CD4-positive, alpha-beta memory T cell (primary cell): ENCODE measurements at regions not wholly inside any gene's neighbourhood (a gene's known extent, or its start where the extent isn't known, plus 50 kb on each side); places are given as distances from the start of the nearest gene placed in this dataset.

Experiments used
- CTCF ChIA-PET: fragments of 350-600 bp; sonication (Branson Sonifier 250); formaldehyde crosslinking; loops from one replicate; lab custom pipeline; 2021; ENCODE audit warnings: inconsistent platforms; ENCODE audit not compliant: partially characterized antibody; lab: Charles Lee
- POLR2A ChIA-PET: fragments of 350-600 bp; sonication (Branson Sonifier 250); formaldehyde crosslinking; loops from one replicate; lab custom pipeline; 2021; ENCODE audit not compliant: partially characterized antibody; lab: Charles Lee
- DNase-seq, 5 donors: peaks; one replicate each; pipeline versions ENCODE4 v3.0.0 to v3.0.0-alpha.2; 2020 to 2022; ENCODE audit warnings: mixed read lengths in 1 of 5
- H3K27ac ChIP-seq: one replicate; pipeline ENCODE4 v1.7.0; 2013; ENCODE audit warnings: low read depth, low read length
- H3K27me3 ChIP-seq: 2 replicates; pipeline ENCODE4 v1.7.0; 2013; ENCODE audit warnings: mild to moderate bottlenecking, low read length, moderate library complexity; ENCODE audit not compliant: insufficient read depth
- H3K36me3 ChIP-seq: 2 replicates; pipeline ENCODE4 v1.7.0; 2013; ENCODE audit warnings: mild to moderate bottlenecking, low read length, moderate library complexity; ENCODE audit not compliant: insufficient read depth
- H3K4me1 ChIP-seq: 2 replicates; pipeline ENCODE4 v1.7.0; 2013; ENCODE audit warnings: mild to moderate bottlenecking, low read length, moderate library complexity; ENCODE audit not compliant: insufficient read depth
- H3K4me3 ChIP-seq, 2 donors: one replicate each; pipeline ENCODE4 v1.7.0; 2013; ENCODE audit warnings: low read length in 2 of 2, mild to moderate bottlenecking in 1 of 2
- H3K9me3 ChIP-seq, 2 donors: one replicate each; pipeline ENCODE4 v1.7.0; 2013; ENCODE audit warnings: low read length in 2 of 2, control low read depth in 1 of 2; ENCODE audit not compliant: control insufficient read depth in 1 of 2
- H3K27ac Mint-ChIP-seq, 7 donors: one replicate each; pipeline ENCODE4 v1.8.0; 2020 to 2021; ENCODE audit warnings: mixed read lengths in 7 of 7, mild to moderate bottlenecking in 6 of 7, inconsistent platforms in 3 of 7, moderate library complexity in 3 of 7
- H3K27me3 Mint-ChIP-seq, 2 donors: one replicate each; pipeline ENCODE4 v1.8.0; 2020 to 2021; ENCODE audit warnings: mixed read lengths in 2 of 2
- H3K36me3 Mint-ChIP-seq, 2 donors: one replicate each; pipeline ENCODE4 v1.8.0; 2020 to 2021; ENCODE audit warnings: mixed read lengths in 2 of 2, inconsistent platforms in 1 of 2, mild to moderate bottlenecking in 1 of 2
- H3K4me1 Mint-ChIP-seq, 4 donors: one replicate each; pipeline ENCODE4 v1.8.0; 2020 to 2021; ENCODE audit warnings: mixed read lengths in 4 of 4, mild to moderate bottlenecking in 1 of 4
- H3K4me3 Mint-ChIP-seq, 8 donors: one replicate each; pipeline ENCODE4 v1.8.0; 2020 to 2021; ENCODE audit warnings: mixed read lengths in 8 of 8, mild to moderate bottlenecking in 7 of 8, moderate library complexity in 6 of 8, inconsistent platforms in 3 of 8
- H3K9me3 Mint-ChIP-seq, 8 donors: one replicate each; pipeline ENCODE4 v1.8.0; 2020 to 2021; ENCODE audit warnings: mixed read lengths in 8 of 8, mild to moderate bottlenecking in 5 of 8, inconsistent platforms in 3 of 8, moderate library complexity in 1 of 8
- intact Hi-C: fragments of 100-400 bp; cut with micrococcal nuclease; formaldehyde crosslinking; loops from one replicate; pipeline ENCODE4 v1.15.1; 2023

DNA sequence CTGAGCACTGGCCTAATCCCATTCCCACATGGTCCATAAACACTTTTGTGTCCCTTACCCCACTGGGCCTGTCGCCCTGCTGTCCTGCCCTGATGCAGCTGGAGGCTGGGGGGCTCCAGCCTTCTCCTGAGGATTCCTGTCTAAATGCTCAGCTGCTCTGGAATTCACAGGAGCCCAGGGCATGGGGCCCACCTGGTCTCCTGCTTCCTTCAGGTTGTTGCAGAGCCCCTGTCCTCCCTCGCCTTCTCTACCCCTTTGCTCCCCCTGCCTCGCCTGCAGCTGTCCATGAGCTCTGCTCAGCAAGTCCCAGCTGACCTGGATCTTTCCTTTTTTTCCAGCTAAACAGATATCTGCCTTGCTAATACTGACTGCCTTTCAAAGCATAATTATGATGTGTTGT, 286.9 kb downstream of the XXYLT1 start:
- Mint-ChIP-seq H3K9me3 (peaks cover 0 to 27% (median 8%) of the 10 kb centered on the region in 8 donors), H3K27ac (no peak overlapping the region), H3K4me3 (no peak overlapping the region), H3K36me3 (no peaks in the 10 kb centered on the region), H3K4me1 (peaks cover 0 to 3% (median 0%) of the 10 kb centered on the region in 4 donors), H3K27me3 (peaks cover 7 to 14% of the 10 kb centered on the region in 2 donors)
- Histone ChIP-seq H3K4me1 (no peaks in the 10 kb centered on the region), H3K36me3 (no peaks in the 10 kb centered on the region), H3K27ac (no peak overlapping the region), H3K27me3 (no peaks in the 10 kb centered on the region), H3K4me3 (no peak overlapping the region), H3K9me3 (no peaks in the 10 kb centered on the region)
- ChIA-PET POLR2A (no interaction called here), CTCF (no interaction called here)
- intact Hi-C loops = no loop called here
- no peak for DNase-seq

DNA sequence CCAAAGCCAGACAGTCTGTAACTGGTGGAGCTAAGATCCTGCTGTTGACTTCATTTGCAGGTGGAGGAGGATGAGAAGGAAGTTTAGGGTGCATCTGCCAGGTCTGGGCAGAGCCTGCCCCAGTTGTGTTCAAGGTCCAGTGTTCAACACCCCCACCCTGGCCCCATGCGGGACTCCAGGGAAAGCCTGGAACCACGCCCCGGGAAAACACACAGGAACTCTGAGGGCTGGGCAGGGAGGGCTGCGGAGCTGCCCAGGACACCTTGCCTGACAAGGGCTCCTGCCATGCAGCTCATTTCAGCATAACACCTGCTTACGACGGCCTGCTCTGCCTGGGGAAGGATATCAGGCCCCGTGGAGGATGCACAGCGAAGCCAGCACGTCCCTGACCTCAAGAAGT, 286.3 kb downstream of the XXYLT1 start:
- H3K27me3 Mint-ChIP-seq = peaks cover 7 to 14% of the 10 kb centered on the region in 2 donors
- no peak overlapping the region for H3K27ac Mint-ChIP-seq
- no peak for DNase-seq
- no peak overlapping the region for H3K4me3 ChIP-seq
- H3K27me3 ChIP-seq = no peaks in the 10 kb centered on the region
- CTCF ChIA-PET = no interaction called here
- no peaks in the 10 kb centered on the region for H3K36me3 Mint-ChIP-seq
- no peak overlapping the region for H3K27ac ChIP-seq
- H3K4me1 Mint-ChIP-seq = peaks cover 0 to 3% (median 0%) of the 10 kb centered on the region in 4 donors
- no peaks in the 10 kb centered on the region for H3K9me3 ChIP-seq
- no peaks in the 10 kb centered on the region for H3K36me3 ChIP-seq
- intact Hi-C loops = no loop called here
- peaks cover 0 to 27% (median 8%) of the 10 kb centered on the region in 8 donors for H3K9me3 Mint-ChIP-seq
- POLR2A ChIA-PET = no interaction called here
- H3K4me1 ChIP-seq = no peaks in the 10 kb centered on the region
- no peak overlapping the region for H3K4me3 Mint-ChIP-seq

DNA sequence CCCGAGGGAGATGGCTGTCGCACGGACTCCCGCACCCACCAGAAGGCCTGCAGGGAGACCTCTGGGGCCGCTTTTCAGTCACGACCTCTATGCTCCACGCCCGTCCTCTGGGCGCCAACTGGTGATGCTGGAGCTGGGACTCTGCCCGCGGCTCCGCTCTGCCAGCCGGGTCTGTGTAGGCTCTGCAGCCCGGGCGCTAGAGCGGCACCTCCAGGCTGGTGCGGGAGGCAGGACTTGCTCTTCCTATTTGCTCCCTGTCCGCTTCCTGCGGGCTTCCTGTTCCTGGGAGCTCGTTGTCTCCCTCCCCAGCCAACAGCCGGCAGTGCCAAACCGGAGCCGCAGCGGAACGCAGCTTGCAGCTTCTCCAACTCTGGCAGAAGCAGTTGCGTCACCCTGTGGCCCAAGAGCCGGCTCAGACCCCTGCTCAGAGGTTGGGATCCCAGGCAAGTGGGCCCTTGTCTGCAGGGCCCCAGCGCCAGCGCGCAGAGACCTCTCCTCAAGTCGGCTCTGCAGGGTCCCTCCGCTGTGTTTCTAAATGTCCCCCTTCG, 285.9 kb downstream of the XXYLT1 start:
- peaks cover 0 to 3% (median 0%) of the 10 kb centered on the region in 4 donors for H3K4me1 Mint-ChIP-seq
- no peak overlapping the region for H3K4me3 Mint-ChIP-seq
- H3K27ac Mint-ChIP-seq = no peak overlapping the region
- no peaks in the 10 kb centered on the region for H3K36me3 Mint-ChIP-seq
- peaks cover 0 to 27% (median 8%) of the 10 kb centered on the region in 8 donors for H3K9me3 Mint-ChIP-seq
- intact Hi-C loops = no loop called here
- no peaks in the 10 kb centered on the region for H3K36me3 ChIP-seq
- no peaks in the 10 kb centered on the region for H3K27me3 ChIP-seq
- no peaks in the 10 kb centered on the region for H3K4me1 ChIP-seq
- no peak overlapping the region for H3K4me3 ChIP-seq
- H3K9me3 ChIP-seq = no peaks in the 10 kb centered on the region
- ChIA-PET CTCF (no interaction called here), POLR2A (no interaction called here)
- DNase-seq = no peak
- H3K27ac ChIP-seq = no peak overlapping the region
- peaks cover 7 to 14% of the 10 kb centered on the region in 2 donors for H3K27me3 Mint-ChIP-seq

DNA sequence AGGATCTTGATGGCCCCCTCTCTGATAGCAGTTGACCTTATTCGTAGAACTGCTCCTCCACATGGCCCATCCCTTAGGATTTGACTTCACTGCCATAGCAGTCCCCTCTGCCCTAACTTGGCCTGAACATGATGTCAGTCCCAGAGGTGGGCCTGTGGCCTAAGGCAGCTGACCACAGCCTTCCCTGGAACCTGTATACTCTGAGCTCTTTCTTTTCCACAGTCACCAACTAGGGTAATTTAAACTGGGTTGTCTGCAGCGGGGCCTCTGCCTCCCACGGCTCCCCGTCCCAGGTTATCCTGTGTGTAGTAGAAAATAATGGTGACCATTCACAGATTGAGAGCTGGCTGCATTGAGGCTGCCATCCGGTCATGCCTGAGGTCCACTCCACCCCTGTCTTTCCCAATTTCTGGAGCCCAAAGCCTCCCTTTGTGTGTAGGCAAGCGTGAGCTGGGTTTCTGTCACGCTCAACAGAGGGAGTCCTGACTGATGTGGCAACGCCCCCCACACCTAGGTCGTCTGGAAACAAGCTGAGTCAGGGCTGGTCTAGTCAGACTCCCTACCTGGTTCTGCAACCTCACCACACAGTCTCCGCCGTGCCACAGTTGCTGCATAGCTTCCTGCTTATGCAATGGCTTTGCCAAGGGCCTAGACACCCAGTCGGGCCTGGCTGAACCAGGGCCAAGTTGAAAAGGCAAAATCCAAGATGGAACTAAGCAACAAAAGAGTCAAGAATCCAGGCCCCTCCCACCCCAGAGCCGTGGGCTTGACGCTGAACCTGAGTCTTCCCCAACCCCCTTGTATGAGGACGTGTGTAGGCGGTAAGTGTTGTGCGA, 284.5 kb downstream of the XXYLT1 start:
- H3K4me1 Mint-ChIP-seq = peaks cover 0 to 3% (median 0%) of the 10 kb centered on the region in 4 donors
- no peak overlapping the region for H3K27ac ChIP-seq
- CTCF ChIA-PET = interaction anchor here (1.1 kb wide), 1 partner anchor 10 kb away, joined by 4 read pairs; no protein-coding TSS in a partner anchor
- no peaks in the 10 kb centered on the region for H3K4me1 ChIP-seq
- no peaks in the 10 kb centered on the region for H3K36me3 Mint-ChIP-seq
- POLR2A ChIA-PET = no interaction called here
- peaks cover 10 to 14% of the 10 kb centered on the region in 2 donors for H3K27me3 Mint-ChIP-seq
- no peak overlapping the region for H3K4me3 ChIP-seq
- no peak overlapping the region for H3K4me3 Mint-ChIP-seq
- no peaks in the 10 kb centered on the region for H3K9me3 ChIP-seq
- H3K27me3 ChIP-seq = no peaks in the 10 kb centered on the region
- peaks cover 0 to 20% (median 6%) of the 10 kb centered on the region in 8 donors for H3K9me3 Mint-ChIP-seq
- intact Hi-C loops = no loop called here
- no peak for DNase-seq
- H3K36me3 ChIP-seq = no peaks in the 10 kb centered on the region
- no peak overlapping the region for H3K27ac Mint-ChIP-seq

DNA sequence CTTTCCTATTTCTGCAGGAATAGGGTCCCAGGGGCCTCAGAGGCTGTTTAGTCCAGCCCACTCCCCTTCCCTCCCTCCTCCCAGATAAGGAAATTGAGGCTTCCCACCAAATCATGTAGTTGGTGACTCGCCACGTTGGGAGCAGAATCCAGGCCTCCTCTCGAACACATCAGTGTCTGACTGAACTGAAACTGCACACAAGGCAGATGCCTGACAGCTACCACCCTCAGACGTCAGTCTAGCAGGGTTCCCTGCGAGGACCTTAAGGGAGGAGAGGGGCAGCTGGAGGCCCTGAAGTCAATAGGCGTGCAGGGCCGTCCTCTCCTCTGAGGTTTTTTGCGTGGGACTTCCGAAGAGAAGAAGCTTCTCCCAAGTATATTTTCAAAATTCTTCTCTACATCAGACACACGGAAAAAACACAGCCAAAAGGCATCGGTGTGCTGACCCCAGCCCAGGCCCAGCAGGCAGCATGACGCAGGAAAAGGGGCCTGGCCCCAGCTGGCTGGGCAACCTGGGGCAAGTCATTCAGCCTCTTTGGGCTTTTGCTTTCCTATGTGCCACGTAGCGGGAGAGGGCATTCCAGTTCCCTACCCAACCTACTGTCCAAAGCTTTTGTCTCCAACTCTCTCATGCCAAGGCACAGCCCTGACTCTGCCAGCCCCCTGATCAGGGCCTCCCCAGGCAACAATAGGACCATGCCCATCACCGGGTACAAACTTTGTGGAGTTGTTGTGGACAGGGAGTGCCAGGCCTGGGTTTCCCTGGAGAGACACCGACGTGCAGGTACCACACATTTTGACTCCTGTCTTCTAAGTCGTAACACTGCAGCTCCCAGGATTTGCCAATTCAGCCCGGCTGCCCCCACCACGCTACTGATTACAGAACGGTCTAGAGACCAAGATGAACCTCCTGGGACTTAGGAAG, 283.1 kb downstream of the XXYLT1 start:
- Histone ChIP-seq H3K27me3 (no peaks in the 10 kb centered on the region), H3K27ac (no peak overlapping the region), H3K9me3 (no peaks in the 10 kb centered on the region), H3K36me3 (no peaks in the 10 kb centered on the region), H3K4me3 (no peak overlapping the region), H3K4me1 (no peaks in the 10 kb centered on the region)
- no peak overlapping the region for H3K27ac Mint-ChIP-seq
- H3K9me3 Mint-ChIP-seq = peaks cover 0 to 7% (median 0%) of the 10 kb centered on the region in 8 donors
- no peak overlapping the region for H3K4me3 Mint-ChIP-seq
- no peak for DNase-seq
- ChIA-PET CTCF (no interaction called here), POLR2A (no interaction called here)
- peaks cover 6 to 14% of the 10 kb centered on the region in 2 donors for H3K27me3 Mint-ChIP-seq
- intact Hi-C loops = no loop called here
- H3K4me1 Mint-ChIP-seq = peaks cover 0 to 3% (median 0%) of the 10 kb centered on the region in 4 donors
- H3K36me3 Mint-ChIP-seq = no peaks in the 10 kb centered on the region

DNA sequence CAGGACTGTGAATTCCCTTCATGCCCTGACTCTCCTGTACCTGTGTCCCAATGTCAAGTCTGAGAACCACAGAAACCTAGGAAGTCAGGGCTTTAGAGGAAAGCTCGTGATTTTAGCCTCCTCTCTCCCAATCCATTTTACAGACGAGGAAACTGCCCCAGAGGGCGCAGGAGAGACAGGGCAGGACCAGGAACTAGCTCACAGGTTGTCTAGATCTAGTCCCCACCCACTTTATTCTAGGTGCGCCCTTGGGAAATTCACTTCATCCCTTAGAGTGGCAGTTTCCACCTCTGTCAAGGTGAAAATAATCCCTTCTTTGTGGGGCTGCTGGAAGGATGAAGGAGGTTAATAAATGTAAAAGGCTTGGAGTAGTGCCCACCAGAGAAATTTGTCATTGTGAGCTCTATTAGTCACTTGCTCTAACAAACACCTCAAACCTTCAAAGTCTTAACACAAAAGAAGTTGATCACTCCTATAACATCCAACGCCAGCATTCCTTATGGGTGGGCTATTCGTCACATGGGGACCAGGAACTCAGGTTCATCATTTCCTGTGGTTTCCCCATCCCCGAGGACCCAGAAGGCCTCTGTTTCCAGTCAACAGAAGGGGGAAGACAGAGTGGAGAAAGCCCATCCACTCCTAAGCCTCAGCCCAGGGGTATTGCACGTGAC, 282.3 kb downstream of the XXYLT1 start:
- DNase-seq = no peak
- Histone ChIP-seq H3K27ac (no peak overlapping the region), H3K27me3 (no peaks in the 10 kb centered on the region), H3K36me3 (no peaks in the 10 kb centered on the region), H3K4me3 (no peak overlapping the region), H3K9me3 (no peaks in the 10 kb centered on the region), H3K4me1 (no peaks in the 10 kb centered on the region)
- Mint-ChIP-seq H3K9me3 (peaks cover 0 to 2% (median 0%) of the 10 kb centered on the region in 8 donors), H3K36me3 (no peaks in the 10 kb centered on the region), H3K27me3 (peaks cover 6 to 10% of the 10 kb centered on the region in 2 donors), H3K27ac (no peak overlapping the region), H3K4me3 (no peak overlapping the region), H3K4me1 (peaks cover 0 to 3% (median 0%) of the 10 kb centered on the region in 4 donors)
- ChIA-PET POLR2A (no interaction called here), CTCF (no interaction called here)
- intact Hi-C loops = no loop called here
